HG03442 (cell line): ENCODE measurements at regions not wholly inside any gene's neighbourhood (a gene's known extent, or its start where the extent isn't known, plus 50 kb on each side); places are given as distances from the start of the nearest gene placed in this dataset.

ENCODE experiments used
- ATAC-seq: cut with Tn5 transposase; IDR thresholded peaks from one replicate; pipeline ENCODE4 v1.9.1; 2021; ENCODE audit warnings: mild to moderate bottlenecking, moderate library complexity; ENCODE audit not compliant: unreplicated experiment

DNA sequence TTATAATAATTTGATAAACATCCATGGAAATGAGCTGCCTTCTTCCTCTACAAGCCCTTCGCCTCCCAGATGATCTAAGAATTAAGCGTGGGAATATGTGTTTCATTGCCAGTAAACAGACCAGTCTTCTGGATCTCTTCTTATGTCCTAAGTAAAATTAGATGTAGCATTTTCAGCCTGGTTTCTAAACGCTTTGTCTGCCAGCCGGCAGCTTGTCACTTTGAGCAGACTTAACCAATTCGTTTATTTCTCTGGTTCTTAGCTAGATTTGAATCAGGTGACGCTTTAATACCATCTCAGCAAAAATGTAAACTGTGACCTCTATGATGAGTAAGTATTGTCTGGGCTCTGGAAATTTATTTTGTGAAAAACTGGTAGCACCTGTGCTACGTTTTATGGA lies 380.6 kb upstream of the NUDT12 start:
- ATAC-seq = no peak

DNA sequence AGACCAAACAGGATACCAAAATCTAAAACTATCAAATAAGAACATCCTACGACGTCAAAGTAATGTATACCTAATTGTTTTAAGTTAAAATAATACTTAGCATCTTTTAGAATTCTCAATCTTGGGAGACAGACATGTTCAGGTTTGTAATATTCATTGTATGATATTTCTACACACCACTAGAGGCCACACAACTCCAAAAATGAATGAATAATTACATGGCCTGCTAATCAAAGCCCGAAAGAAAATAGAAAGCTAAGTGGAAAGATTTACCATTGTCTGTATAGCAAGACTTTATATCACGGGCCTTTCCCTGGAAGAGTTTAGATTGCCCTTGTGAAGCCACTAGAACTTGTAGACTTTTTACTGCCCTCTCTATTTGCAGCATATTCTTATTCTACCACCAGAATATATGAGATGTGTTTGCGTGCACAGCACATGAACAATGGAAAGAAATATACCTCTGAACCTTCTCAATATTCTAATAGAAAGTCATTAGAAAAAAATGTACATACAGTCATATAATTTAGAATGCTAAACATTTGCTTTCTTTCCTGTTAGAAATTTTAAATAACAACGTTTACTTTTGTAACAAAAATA lies 380.1 kb upstream of the NUDT12 start:
- no peak for ATAC-seq

DNA sequence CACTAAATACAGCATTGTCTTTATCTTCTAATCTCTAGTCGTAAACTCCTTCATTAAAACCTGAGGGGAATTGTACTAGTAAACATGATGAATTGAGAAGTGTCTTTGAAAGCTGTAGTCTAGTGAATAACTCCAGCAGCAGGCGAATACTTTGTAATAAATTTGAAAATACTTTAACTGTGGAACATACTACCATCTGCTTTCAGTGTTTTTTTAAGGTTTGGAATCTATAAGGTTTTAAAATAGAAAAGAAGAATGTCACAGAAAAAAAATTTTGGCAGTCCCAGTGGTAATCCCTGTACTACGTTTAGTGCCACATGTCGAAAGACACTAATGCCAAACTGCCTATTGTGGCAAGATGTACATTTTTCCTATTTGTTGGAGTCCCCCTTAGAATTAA lies 379.0 kb upstream of the NUDT12 start:
- ATAC-seq = no peak

DNA sequence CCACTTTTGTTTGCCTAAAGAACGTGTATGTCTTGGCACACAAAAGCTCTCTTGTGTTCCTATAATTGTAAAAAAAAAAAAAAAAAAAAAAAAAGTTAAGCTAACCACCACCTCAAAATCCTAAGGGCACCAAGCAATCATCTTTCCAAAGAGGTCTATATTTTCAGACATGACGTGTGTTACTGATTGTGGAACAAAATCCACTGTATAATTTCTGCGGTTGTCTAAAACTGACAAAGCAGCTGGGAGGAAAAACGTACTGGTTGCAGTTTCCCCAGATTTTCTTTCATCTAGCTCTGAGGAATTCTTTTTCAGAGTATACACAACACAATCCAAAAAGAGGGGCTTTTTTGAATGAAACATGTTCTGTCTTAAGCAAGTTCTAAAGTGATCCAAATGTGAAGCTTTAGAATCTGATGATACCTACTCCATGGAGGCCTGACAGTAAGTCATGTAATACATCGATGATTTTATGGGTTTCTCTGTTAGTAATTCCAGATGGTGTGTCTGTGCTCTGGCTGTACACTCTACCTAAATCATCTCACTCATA lies 375.6 kb upstream of the NUDT12 start:
- ATAC-seq = no peak

DNA sequence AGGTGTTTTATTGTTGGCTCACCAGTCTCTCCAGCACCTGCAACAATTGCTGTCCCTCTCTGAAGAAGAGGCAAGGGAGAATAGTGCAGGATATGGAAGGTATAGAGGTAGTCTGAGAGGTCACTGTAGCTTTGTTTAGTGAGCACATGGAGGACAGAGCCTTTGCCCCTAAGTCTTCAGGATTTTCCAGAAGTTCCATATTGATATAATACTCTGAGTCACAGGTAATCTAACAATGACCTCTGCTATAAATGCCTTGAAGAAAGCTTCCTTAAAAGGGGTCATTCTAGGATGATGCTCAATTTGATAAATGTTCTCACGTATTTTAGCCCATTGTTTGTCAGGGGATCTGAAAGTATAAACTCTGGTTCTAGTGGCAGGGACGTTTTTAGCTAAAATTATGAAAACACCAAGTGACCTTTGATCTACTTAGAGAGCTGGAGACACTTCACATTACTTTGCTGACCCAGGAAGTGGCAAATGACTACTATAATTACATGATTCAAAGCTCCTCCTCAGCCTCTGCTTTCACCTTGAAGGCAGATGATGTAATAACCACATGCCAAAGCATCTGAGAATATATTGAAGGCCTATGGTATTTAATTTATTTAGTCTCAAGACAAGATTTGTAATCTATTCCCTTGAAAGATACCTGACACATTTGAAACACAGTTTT lies 366.9 kb upstream of the NUDT12 start:
- peak; percentile 42 for ATAC-seq

DNA sequence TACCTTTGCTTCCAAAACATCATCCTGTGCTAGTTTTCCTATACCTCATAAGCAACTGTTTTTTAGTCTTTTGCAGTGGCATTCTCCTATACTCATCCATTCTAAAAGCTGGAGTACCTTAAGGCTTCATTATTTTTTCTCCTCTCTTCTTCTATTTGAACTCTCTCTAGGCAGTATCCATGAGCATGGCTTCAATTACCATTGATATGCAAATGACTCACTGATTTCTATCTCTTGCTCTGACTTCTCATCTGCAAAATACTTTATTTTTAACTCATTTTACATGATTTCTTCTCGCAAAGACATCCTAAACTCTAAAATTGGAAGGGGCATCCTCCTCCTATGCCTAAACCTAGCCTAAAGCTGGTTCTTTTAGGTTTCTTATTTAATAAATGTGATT lies 365.1 kb upstream of the NUDT12 start:
- ATAC-seq = no peak

DNA sequence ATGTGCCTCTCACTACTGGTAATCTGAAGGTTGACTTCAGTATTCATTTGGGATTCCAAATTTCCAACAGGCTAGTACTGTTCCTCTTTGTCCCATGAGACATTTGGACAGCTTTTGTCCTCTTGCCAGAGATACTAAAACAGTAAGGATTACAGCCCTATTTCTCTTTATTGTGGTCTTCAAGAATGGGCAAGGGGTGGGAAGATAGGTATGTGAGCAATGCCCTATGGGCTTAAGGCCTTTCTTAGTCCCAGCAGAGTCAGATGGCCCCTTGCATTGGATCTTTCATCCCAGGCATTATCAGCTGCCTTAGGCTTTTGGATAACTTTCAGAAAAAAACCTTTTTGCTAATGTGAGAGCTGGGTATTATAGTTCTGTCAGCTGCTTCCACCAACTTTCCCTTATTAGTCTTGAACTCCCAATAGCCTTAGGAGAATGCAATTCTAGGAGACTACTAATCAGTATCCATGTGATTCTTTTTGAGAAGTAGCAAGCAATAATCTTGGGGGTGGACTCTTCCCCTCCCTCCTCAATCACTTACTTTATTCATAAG lies 361.1 kb upstream of the NUDT12 start:
- ATAC-seq = no peak

DNA sequence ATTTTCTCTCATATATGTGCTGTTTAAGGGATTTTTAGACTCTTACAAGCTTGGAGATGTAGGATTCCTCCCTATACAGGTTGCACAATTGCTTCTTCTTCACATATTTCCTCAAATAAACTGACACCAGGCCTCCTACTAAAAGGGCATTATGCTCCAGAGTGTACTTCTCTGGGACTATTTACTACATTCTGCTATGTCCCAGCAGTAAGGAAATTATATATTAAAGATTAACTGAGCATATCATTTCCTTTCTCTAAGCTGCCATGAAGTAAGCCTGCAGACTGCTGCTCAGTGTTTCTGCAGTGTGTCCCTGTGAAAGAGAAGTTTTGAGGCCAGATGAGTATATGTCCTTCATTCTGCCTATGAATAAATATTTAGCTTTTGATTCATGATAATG lies 356.9 kb upstream of the NUDT12 start:
- ATAC-seq = no peak

DNA sequence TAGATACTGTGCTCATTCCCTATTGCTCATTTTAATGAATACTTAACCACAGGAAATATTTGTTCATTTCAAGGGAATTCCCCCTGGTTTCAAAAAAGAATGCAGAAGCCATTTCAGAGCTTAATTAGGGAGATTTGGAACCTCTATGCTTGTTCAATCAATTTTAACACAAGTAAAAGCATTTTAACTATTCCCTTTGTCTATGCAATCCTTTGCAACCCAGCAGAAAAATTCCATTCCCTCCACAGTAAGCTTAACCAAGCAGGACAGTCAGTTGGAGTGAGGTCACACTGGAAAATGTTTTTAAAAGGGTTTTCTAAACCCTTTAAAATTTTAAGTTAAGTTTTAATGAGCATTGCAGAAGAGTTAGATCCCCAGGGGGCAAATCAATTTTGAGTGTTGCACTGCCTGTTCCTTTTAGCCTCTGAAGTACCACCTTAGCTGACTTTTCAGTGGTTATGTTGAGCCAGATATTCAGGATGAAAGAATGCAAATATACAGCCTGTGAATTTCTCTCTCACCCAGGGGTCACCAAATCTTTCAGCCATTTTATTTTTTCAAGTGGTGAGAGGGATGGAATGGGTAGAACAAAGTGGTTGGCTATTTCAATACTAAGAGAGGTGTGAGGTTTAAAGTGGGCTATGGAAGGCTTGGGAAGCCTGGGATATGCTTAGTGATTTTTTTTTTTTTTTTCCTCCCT lies 356.2 kb upstream of the NUDT12 start:
- ATAC-seq = no peak

DNA sequence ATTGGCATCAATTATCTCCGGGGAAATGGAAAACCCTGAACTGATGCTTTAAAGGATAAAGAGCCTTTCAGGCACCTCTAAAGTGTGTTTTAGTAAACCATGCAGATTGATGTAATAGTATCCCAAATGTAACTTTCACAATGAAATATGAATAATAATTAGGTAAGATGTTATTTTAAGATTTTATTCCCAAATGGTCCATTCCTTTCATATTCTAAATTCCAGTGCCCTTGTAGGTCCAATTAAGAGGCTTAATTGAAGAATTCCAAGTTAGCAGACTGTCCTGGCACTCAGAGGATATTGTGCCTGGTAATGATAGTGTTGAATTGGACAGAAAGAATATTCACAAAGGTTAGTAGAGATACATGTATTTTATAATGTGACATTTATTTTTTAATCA lies 352.5 kb upstream of the NUDT12 start:
- no peak for ATAC-seq

DNA sequence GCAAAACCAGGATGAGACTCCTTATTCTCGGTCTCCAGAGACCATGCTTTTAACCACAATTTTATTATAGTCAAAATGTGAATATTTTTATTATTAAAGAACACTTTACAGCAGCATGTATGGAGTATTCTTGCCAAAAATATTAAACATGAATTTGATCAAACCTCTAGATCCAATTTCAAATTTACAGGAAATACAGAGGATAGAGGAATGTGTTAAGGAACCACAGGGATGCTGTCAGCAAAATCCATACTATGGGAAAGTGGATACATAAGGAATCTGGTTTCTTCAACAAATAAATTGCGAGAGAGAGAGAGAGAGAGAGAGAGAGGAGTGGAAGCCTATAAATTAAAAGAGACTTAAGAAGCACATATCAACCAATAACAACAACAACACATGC lies 348.2 kb upstream of the NUDT12 start:
- ATAC-seq = no peak

DNA sequence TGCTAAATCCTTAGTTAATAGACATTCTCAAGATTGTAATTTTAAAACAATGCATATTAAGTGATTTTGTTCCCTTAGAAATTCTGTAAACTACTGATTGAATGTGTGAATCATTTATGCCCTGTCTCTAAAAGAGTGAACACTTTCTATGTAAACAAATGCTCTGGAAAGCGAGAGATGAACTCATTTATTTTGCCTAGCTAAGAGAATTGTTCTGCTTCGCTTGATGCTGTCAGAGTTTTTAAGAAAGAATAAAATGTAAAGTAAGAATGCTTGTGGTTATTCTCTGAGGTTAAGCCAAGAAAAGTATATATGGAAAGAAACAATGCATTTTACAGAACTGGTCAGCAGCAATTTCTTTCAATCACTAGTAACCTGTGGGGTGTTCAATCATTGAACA lies 347.4 kb upstream of the NUDT12 start:
- no peak for ATAC-seq

DNA sequence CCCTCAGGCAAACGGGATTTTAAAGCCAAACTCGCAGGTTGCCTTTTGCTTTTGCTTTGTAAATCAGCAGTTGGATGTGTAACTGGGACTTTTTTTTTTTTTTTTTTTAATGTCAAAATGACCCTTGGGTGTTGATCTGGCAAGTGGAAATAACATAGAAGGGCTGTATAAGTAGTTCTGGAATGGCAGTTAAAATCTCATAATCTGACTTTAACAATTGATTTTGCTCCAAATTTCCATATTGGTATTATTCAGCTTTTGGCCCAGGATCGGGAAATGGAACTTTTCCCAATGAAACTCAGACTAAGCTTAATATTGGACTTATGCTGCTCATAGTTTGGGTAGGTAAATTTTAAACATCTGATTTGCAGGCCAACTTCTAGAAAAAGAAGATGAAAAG lies 346.8 kb upstream of the NUDT12 start:
- no peak for ATAC-seq

DNA sequence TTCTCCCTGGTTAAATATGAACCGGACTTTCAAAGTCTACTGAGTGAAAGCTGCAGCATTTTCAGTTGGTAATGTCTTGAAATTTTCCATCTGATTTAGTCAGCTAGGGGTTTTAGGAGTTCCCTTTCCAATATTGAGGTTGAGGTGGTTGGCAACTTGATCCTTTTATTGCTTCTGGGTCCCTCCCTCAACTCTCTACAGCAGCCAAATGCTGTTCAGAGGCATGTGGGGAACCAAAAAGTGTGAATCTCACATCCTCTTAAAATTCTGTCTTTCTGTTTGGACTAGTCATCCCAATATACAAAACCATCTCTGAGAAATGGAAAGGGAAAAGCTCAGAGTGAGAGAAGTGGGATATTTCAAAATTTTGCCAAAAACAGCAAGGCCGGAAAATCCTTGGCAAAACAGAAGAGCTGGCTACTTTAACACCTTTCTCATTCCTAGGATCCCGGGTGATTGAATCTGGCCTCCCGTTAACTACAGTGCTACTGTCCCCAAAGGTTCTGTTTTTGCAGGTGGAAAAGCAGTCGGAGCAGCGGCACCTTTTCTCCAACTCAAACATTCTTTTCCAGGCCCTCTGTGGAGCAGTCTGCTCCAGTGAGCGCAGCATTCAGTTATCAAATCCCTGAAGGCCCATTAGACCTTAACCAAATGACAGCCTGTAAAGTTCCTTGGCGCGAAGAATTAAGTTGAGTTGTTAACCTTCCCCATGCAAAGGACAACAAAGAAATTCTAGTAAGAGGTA lies 345.9 kb upstream of the NUDT12 start:
- ATAC-seq = no peak

DNA sequence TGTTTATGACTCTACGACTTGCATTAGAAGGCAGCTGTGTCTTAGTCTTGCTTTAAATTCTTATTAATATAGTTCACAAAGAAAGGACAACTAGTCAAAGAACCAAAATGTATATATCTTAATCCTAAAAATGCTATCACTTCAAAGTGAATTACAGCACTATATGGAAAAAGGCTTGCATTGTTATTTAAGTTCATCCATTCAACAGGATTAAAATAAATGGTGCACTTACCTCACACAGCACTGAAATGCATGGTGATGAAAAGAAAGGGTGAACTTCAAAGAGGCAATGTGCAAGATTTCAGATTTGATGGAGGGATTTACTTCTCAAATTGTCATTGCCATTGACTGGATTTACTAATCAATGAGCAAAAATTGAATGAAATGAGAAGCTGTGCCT lies 344.4 kb upstream of the NUDT12 start:
- no peak for ATAC-seq

DNA sequence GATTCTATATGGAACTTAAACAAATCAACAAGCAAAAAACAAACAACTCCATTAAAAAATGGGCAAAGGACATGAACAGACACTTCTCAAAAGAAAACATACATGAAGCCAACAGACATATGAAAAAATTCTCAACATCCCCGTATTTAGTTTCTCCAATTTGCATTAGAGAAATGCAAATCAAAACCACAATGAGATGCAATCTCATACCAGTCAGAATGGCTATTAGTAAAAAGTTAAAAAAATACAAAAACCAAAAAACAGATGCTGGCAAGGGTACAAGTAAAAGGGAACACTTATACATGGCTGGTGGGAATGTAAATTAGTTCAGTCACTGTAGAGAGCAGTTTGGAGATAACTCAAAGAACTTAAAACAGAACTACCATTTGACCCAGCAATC lies 342.1 kb upstream of the NUDT12 start:
- no peak for ATAC-seq

DNA sequence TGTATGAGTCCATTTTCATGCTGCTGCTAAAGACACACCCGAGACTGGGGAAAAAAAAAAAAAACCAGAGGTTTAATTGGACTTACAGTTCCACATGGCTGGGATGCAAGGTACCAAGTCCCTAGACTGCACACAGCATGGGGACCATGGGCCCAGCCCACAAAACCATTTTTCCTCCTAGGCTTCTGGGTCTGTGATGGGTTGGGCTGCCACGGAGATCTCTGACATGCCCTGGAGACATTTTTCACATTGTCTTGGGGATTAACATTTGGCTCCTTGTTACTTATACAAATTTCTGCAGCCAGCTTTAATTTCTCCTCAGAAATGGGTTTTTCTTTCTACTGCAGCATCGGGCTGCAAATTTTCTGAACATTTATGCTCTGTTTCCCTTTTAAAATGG lies 340.3 kb upstream of the NUDT12 start:
- ATAC-seq = no peak

DNA sequence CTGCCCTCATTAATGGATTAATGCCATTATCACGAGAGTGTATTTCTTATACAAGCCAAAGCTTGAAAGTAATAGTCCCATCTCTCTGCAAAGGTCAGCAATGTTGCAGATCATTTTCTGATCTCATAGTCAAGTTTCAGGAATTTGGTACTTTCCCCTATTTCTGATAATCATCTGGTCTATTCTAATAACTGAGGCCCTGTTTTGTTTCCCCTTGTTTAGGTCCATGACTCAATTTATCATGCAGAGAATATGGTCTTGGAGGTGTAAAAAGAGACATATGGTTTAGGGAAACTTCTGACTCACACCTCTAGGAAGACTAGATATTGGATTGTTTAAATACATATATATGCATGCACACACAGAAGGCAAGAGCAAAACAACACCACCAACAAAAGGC lies 339.3 kb upstream of the NUDT12 start:
- ATAC-seq = no peak

DNA sequence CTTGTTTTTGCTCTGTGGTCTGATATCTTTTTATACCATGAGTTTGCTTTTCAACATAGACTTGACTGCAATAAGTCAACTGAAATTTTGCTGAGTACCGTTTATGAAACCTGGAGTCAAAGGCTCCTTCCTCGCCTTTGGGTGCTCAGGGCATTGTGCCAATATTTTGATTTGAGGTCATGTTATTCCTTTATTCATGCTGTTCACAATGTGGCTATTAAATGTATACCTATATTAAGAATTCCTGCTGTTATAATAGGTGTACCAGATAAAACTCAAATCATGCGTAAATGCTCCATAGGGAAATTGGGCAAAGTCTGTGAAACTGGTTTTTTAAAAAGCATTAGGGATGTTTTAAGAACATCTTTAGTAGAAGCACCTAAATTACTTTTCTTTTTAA lies 334.0 kb upstream of the NUDT12 start:
- no peak for ATAC-seq

DNA sequence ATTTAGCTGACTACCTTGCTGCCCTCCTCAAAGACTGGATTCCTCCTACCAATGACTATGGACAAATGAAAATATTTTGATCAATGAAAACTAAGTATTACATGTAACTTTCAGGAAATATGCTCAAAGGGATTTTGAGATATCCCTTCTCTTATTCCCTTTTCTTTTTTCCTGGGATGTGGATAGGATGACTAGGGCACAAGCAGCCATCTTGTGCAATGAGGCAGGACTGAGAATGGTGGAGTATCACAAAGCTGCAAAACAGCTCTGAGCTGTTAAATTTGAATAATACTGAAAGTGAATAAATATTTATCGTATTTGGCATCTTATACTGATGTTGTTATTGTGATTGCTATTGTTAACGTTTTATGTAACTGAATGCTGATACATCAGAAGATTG lies 333.1 kb upstream of the NUDT12 start:
- no peak for ATAC-seq

DNA sequence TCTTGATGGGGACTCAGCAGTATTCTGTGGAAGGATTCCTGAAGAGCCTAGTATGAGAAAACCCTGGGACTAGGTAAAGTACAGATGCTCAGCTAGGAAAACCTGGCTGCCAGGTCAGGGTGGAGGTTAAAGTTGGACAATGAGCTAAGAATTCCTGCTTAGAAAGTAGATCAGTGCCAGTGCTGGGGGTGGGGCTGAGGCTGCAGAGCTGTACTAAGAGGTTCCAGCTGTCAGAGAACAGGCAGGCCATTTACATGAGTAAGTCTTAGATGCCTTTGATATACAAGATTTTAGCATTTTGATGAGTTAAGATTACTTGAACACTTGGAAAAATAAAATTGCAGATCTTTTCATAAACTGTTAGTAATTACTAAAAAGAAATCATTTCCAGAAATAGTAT lies 332.3 kb upstream of the NUDT12 start:
- no peak for ATAC-seq
